BLaER1 (cell line): ENCODE measurements at regions not wholly inside any gene's neighbourhood (a gene's known extent, or its start where the extent isn't known, plus 50 kb on each side); places are given as distances from the start of the nearest gene placed in this dataset.

ENCODE experiments used
- H3K27ac ChIP-seq: shearing (Covaris generic); formaldehyde crosslinking; 2 replicates; pipeline ENCODE4 v1.8.1; 2022
- H3K27me3 ChIP-seq: shearing (Covaris generic); formaldehyde crosslinking; 2 replicates; pipeline ENCODE4 v1.8.1; 2022
- H3K36me3 ChIP-seq: shearing (Covaris generic); formaldehyde crosslinking; 2 replicates; pipeline ENCODE4 v1.8.1; 2022
- H3K4me1 ChIP-seq: shearing (Covaris generic); formaldehyde crosslinking; 2 replicates; pipeline ENCODE4 v1.8.1; 2022
- H3K4me2 ChIP-seq: shearing (Covaris generic); formaldehyde crosslinking; 2 replicates; pipeline ENCODE4 v1.8.1; 2022
- H3K4me3 ChIP-seq: shearing (Covaris generic); formaldehyde crosslinking; 2 replicates; pipeline ENCODE4 v1.8.1; 2022
- H3K9ac ChIP-seq: shearing (Covaris generic); formaldehyde crosslinking; 2 replicates; pipeline ENCODE4 v1.8.1; 2022
- H3K9me3 ChIP-seq: shearing (Covaris generic); formaldehyde crosslinking; 2 replicates; pipeline ENCODE4 v1.8.1; 2022
- H4K20me1 ChIP-seq: shearing (Covaris generic); formaldehyde crosslinking; 2 replicates; pipeline ENCODE4 v1.8.1; 2022
- Cebpa-rat ChIP-seq: shearing (Covaris generic); IDR thresholded peaks from 2 replicates; pipeline ENCODE4 v1.8.1; 2022

- no peaks in the 10 kb centered on the region for H4K20me1 ChIP-seq
- H3K4me3 ChIP-seq, result no peak overlapping the region
- H3K27me3 ChIP-seq, result no peaks in the 10 kb centered on the region
- no peaks in the 10 kb centered on the region for H3K9me3 ChIP-seq
- no peak overlapping the region for H3K9ac ChIP-seq
- no peak overlapping the region for H3K4me2 ChIP-seq
- no peaks in the 10 kb centered on the region for H3K4me1 ChIP-seq
- H3K36me3 ChIP-seq, result no peaks in the 10 kb centered on the region
- no peak overlapping the region for H3K27ac ChIP-seq
- TF ChIP-seq Cebpa-rat, result no peak
Measured at GRCh38 chr15:39451121-39451688, 129.7 kb upstream of the THBS1 start.

- Histone ChIP-seq H3K36me3 (no peaks in the 10 kb centered on the region), H3K4me3 (no peak overlapping the region), H3K27me3 (no peaks in the 10 kb centered on the region), H4K20me1 (no peaks in the 10 kb centered on the region), H3K9ac (no peak overlapping the region), H3K9me3 (no peaks in the 10 kb centered on the region), H3K27ac (no peak overlapping the region), H3K4me1 (no peaks in the 10 kb centered on the region), H3K4me2 (no peak overlapping the region)
- TF ChIP-seq Cebpa-rat, result no peak
Measured at GRCh38 chr15:39451871-39452270, 129.0 kb upstream of the THBS1 start.

GRCh38 chr15:39453620-39454019 lies 127.3 kb upstream of the THBS1 start:
- Histone ChIP-seq H4K20me1 (no peaks in the 10 kb centered on the region), H3K9ac (no peak overlapping the region), H3K4me1 (no peaks in the 10 kb centered on the region), H3K4me2 (no peak overlapping the region), H3K27ac (no peak overlapping the region), H3K4me3 (no peak overlapping the region), H3K36me3 (no peaks in the 10 kb centered on the region), H3K9me3 (0 out of 2 replicates have a peak, but pooled peaks cover 4% of the 10 kb centered on the region), H3K27me3 (no peaks in the 10 kb centered on the region)
- TF ChIP-seq Cebpa-rat, result no peak

GRCh38 chr15:39454189-39454986 lies 126.5 kb upstream of the THBS1 start:
- TF ChIP-seq Cebpa-rat, result no peak
- H3K9me3 ChIP-seq, result 0 out of 2 replicates have a peak, but pooled peaks cover 4% of the 10 kb centered on the region
- H3K4me2 ChIP-seq, result no peak overlapping the region
- H3K4me3 ChIP-seq, result no peak overlapping the region
- H3K9ac ChIP-seq, result no peak overlapping the region
- no peaks in the 10 kb centered on the region for H3K27me3 ChIP-seq
- H3K27ac ChIP-seq, result no peak overlapping the region
- no peaks in the 10 kb centered on the region for H4K20me1 ChIP-seq
- H3K4me1 ChIP-seq, result no peaks in the 10 kb centered on the region
- no peaks in the 10 kb centered on the region for H3K36me3 ChIP-seq

- Histone ChIP-seq H3K4me3 (no peak overlapping the region), H3K4me2 (no peak overlapping the region), H3K27me3 (no peaks in the 10 kb centered on the region), H3K36me3 (no peaks in the 10 kb centered on the region), H3K9me3 (0 out of 2 replicates have a peak, but pooled peaks cover 4% of the 10 kb centered on the region), H3K9ac (no peak overlapping the region), H4K20me1 (no peaks in the 10 kb centered on the region), H3K27ac (no peak overlapping the region), H3K4me1 (no peaks in the 10 kb centered on the region)
- TF ChIP-seq Cebpa-rat, result no peak
Measured at GRCh38 chr15:39455471-39455991, 125.3 kb upstream of the THBS1 start.

- no peak overlapping the region for H3K9ac ChIP-seq
- H4K20me1 ChIP-seq, result no peaks in the 10 kb centered on the region
- no peaks in the 10 kb centered on the region for H3K36me3 ChIP-seq
- no peak overlapping the region for H3K4me3 ChIP-seq
- no peaks in the 10 kb centered on the region for H3K27me3 ChIP-seq
- H3K9me3 ChIP-seq, result 0 out of 2 replicates have a peak, but pooled peaks cover 4% of the 10 kb centered on the region
- no peak overlapping the region for H3K4me2 ChIP-seq
- no peaks in the 10 kb centered on the region for H3K4me1 ChIP-seq
- H3K27ac ChIP-seq, result no peak overlapping the region
- no peak for TF ChIP-seq Cebpa-rat
Measured at GRCh38 chr15:39456159-39456558, 124.7 kb upstream of the THBS1 start.

GRCh38 chr15:39456582-39457330 lies 124.1 kb upstream of the THBS1 start:
- TF ChIP-seq Cebpa-rat, result no peak
- 0 out of 2 replicates have a peak, but pooled peaks cover 4% of the 10 kb centered on the region for H3K9me3 ChIP-seq
- H3K36me3 ChIP-seq, result no peaks in the 10 kb centered on the region
- H3K9ac ChIP-seq, result no peak overlapping the region
- H3K27ac ChIP-seq, result no peak overlapping the region
- no peak overlapping the region for H3K4me2 ChIP-seq
- no peaks in the 10 kb centered on the region for H3K4me1 ChIP-seq
- H3K4me3 ChIP-seq, result no peak overlapping the region
- H4K20me1 ChIP-seq, result no peaks in the 10 kb centered on the region
- no peaks in the 10 kb centered on the region for H3K27me3 ChIP-seq

- no peak overlapping the region for H3K4me3 ChIP-seq
- no peaks in the 10 kb centered on the region for H3K36me3 ChIP-seq
- H3K9ac ChIP-seq, result no peak overlapping the region
- H3K4me1 ChIP-seq, result no peaks in the 10 kb centered on the region; the same call in 1 of the 2 replicates
- H3K27me3 ChIP-seq, result no peaks in the 10 kb centered on the region
- 0 out of 2 replicates have a peak, but pooled peaks cover 4% of the 10 kb centered on the region for H3K9me3 ChIP-seq
- no peaks in the 10 kb centered on the region for H4K20me1 ChIP-seq
- H3K27ac ChIP-seq, result no peak overlapping the region
- no peak for TF ChIP-seq Cebpa-rat
- H3K4me2 ChIP-seq, result no peak overlapping the region
Measured at GRCh38 chr15:39458131-39458530, 122.7 kb upstream of the THBS1 start.

- H3K36me3 ChIP-seq, result no peaks in the 10 kb centered on the region
- H3K4me3 ChIP-seq, result no peak overlapping the region
- H3K9ac ChIP-seq, result no peak overlapping the region
- no peak overlapping the region for H3K4me2 ChIP-seq
- no peaks in the 10 kb centered on the region for H4K20me1 ChIP-seq
- no peaks in the 10 kb centered on the region for H3K27me3 ChIP-seq
- no peaks in the 10 kb centered on the region; the same call in 1 of the 2 replicates for H3K4me1 ChIP-seq
- TF ChIP-seq Cebpa-rat, result no peak
- no peak overlapping the region for H3K27ac ChIP-seq
- 0 out of 2 replicates have a peak, but pooled peaks cover 4% of the 10 kb centered on the region for H3K9me3 ChIP-seq
Measured at GRCh38 chr15:39459548-39459947, 121.3 kb upstream of the THBS1 start.

- Histone ChIP-seq H3K36me3 (no peaks in the 10 kb centered on the region), H3K27me3 (no peaks in the 10 kb centered on the region), H3K4me2 (no peak overlapping the region), H3K4me1 (peaks cover 2% of the 10 kb centered on the region; the same call in 1 of the 2 replicates), H4K20me1 (no peaks in the 10 kb centered on the region), H3K27ac (no peak overlapping the region), H3K9ac (no peak overlapping the region), H3K4me3 (no peak overlapping the region), H3K9me3 (0 out of 2 replicates have a peak, but pooled peaks cover 4% of the 10 kb centered on the region)
- TF ChIP-seq Cebpa-rat, result no peak
Measured at GRCh38 chr15:39460748-39461147, 120.1 kb upstream of the THBS1 start.
